HG02642 (cell line): ENCODE measurements at regions not wholly inside any gene's neighbourhood (a gene's known extent, or its start where the extent isn't known, plus 50 kb on each side); places are given as distances from the start of the nearest gene placed in this dataset.

Experiments
- ATAC-seq: cut with Tn5 transposase; IDR thresholded peaks from one replicate; pipeline ENCODE4 v1.9.1; 2021; ENCODE audit warnings: mild to moderate bottlenecking; ENCODE audit not compliant: unreplicated experiment, poor library complexity

GRCh38 chr11:71357414-71357813, 90.8 kb downstream of the DHCR7 start:
- ATAC-seq, result no peak

GRCh38 chr11:71356904-71357303, 91.3 kb downstream of the DHCR7 start:
- ATAC-seq, result no peak

- no peak for ATAC-seq
These were observed 91.8 kb downstream of the DHCR7 start for GRCh38 chr11:71356280-71356876.

- ATAC-seq, result no peak
These were observed 92.9 kb downstream of the DHCR7 start for GRCh38 chr11:71355281-71355680.

DNA sequence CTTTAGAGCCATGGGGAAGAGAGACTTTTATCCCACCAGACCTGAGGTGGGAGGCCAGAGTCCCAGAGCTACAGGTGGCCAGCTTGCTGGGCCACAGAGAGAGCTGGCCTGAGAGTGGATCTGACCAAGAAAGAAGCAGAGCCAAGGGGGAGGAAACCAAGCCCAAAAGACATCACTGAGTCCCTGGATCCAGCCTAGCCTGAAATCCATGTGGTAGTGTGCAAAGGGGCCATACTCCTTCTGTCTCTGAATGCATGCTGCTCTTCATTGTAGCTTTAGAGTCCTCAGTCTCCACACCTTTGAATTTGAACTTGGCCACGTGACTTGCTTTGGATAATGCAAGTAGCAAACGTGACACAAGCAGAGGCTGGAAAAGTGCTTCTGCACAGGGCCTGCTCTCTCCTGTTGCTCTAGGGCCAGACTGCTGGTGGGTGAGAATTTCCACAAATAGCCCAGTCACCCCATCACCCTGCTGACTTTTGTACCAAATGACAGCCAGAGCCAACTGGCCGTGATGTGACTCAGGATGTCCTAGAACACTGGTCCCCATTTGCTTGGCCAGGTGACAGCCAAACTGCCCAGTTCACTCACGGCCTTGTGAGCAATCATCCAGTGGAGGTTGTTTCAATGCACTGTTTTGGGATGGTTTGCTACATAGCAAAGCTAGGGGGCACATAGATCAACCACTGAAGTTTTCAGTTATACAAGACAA, 93.6 kb downstream of the DHCR7 start:
- ATAC-seq, result no peak

DNA sequence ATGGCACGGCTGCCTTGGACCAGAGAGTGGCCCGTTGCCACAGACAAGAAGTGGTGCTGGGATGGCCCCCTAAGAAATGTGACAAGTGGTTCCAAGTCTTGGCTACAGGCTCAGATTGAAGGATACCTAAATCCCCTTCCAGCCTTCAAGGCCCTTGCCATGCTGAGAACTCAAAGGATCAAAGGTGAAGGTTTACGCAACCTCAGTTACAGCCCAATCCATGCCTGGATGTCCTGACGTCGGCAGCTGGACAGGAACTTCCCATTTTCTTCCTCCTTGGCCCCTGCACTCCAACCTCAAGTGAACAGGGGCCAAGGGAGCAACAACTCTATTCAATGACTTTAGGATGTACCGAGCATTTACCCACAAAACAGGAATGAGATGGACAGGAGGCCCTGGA, 95.4 kb downstream of the DHCR7 start:
- no peak for ATAC-seq

DNA sequence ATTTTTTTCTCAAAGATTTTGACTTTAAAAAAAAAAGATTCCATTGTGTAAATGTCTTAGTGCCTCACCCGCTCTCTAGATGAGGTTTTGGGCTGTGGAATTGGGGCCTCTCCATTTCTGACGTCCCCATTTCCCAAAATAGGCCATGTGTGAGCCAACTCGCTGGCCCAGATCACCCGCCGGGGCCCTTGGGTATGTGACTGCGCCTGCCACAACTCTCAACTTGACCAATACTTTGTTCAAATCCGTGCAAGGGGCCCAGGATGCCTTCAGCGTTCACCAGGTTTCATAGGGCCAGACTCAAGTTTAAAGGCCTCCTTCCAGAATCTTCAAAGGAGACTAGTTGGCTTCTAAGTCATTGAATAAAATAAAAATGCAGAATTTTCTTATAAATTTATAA, 96.0 kb downstream of the DHCR7 start:
- ATAC-seq, result no peak

GRCh38 chr11:71349627-71350026, 97.2 kb upstream of the SHANK2 start:
- ATAC-seq, result no peak

DNA sequence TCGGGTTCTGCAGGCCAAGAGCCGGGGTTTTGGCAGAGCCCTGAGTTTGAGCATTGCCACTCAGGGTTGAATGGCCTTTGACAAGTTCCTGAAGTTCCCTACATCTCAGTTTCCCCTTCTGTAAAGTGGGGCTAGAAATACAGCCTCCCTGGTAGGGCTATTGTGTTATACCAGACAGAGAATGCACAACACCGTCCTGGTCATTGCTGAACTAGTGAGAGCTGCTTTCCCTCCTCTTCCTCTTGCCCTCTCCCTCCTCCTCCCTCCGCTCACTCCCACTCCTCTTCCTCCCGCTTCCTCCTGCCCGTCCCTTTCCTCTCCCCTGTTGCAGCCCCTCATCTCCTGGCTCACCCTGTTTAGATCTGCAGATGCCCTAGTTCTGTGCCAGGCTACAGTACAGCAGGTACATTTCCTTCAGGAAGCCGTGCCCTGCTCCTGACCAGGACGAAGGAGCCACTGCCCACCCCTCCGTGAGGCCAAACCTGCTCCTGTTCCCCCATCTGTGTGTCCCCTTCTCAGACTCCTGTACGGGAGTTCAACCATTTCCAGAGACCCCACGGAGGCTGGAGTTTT, 91.5 kb upstream of the SHANK2 start:
- no peak for ATAC-seq

GRCh38 chr11:71342951-71343827, 90.8 kb upstream of the SHANK2 start:
- no peak for ATAC-seq

DNA sequence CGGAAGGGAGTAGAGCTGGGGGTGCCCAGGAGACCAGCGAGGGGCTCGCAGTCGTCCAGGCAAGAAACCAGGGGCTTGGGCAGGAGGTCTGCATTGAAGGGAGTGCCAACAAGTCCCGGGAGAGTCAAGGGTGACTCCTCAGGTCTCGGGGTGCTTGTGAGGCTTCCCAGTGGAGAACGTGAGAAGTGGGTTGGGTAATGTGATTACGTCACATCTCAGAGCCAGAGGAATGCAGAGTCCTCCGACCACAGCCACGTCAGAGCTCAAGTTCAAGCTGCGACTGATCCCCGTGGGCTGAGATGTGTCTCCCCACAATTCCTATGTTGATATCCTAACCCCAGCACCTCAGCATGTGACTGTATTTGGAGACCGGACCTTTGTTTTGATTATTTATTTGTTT, 89.7 kb upstream of the SHANK2 start:
- no peak for ATAC-seq

- no peak for ATAC-seq
These were observed 89.2 kb upstream of the SHANK2 start for GRCh38 chr11:71341596-71341995.

DNA sequence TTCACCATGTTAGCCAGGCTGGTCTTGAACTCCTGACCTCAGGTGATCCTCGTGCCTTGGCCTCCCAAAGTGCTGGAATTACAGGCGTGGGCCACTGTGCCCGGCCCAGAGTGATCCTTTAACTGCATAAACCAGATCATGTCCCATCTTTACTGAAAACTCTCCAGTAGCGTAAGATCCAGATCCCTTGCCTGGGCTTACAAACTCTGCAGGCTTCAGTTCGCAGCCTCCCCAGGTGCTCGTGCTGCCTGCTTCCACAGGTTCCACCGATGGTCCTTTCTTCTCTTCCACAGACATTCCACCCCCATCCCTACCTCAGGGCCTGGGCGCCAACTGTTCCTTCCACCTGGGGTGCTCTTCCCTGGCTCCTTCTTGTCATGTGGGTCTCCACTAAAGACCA, 88.8 kb upstream of the SHANK2 start:
- ATAC-seq, result no peak

GRCh38 chr11:71340086-71340606, 87.8 kb upstream of the SHANK2 start:
- no peak for ATAC-seq

- ATAC-seq, result no peak
These were observed 87.1 kb upstream of the SHANK2 start for GRCh38 chr11:71339396-71339881.

GRCh38 chr11:71338801-71339395, 86.5 kb upstream of the SHANK2 start:
- no peak for ATAC-seq

DNA sequence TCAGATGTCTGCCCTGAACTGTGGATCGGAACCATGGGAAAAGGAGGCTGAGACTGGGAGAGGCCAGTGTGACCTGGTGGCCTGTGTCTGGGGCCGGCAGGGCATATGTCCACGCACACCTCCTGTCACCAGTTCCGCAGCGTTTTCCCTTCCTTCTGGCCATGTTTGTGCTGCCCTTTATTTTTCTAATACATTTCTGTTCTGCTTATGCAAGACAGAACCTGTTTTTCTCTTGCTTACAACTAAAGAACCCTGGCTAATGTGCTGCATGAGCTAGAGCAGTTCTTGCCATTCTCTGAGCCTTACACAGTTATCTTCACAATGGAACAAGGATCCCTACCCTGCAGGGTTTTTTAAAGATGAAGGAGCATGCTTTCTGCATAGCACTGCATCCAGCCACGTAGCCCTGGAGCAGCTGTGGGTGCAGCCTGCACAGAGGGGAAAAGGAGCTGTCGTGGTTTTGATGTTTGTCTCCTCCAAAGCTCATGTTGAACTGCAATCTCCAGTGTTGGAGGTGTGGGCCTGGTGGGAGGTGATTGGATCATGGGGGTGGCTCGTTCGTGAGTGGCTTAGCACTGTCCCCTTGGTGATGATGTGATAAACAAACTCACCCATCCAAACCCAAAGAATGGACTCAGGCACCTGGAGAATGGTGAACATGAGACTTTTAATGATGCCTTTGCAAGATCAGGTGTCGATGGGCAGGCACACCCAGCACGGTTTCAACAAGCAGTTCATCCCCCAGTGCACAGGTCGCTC, 84.8 kb upstream of the SHANK2 start:
- ATAC-seq, result no peak

DNA sequence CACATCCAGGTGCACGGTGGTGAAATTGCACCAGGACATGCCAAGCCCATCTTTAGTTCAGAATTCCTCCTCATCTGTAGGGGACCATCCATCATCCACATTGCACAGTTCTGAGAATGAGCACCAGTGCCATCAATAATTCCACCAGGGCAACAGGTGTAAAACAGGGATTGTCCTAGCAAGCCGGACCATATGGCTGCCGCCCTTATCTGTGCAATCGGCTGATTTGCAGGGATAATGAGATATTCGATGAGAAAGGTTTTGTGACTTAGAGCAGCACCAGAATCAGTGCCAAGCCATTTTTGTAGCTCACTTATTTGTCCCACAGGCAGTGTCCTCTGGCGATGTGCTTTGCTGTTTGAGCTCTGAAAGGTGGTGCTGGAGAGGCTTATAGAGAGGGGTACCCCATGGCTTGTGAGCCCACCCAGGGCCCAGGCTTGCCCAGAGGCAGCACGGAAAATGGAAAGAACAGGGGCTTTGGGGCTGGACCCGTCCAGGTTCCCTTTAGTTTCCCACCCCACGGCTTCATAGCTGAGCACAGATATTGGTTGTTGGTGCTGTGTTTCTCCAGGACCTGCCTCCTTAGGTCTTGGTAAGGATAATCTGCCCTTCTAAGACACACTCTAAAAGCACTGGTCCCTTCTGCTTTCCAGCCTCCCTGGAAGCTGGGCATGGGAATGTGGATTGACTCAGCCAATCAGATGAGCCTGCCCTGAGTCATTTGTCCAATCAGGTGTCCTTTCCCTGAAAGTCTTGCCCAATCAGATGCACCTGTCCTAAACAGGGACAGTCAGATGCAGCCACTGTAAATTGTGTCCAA, 84.0 kb upstream of the SHANK2 start:
- no peak for ATAC-seq

DNA sequence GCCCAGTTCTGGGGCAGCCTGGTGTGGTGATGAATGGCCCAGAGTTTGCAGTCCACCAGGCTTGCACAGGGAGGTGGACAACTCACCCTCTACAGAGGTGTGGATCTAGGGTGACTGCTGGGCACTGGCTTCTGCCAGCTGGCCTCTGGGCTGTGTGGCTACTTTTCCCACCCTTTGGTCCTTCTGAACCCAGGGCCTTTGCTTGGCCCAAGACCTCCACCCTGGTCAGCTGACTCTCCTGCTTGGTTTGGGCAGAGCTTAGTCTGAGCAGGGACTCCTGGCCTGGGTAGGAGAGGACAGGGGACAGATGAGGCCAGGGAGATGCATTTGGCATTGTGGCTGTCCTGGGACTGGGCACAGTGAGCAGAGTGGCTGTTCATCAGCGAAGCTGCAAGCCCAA, 83.0 kb upstream of the SHANK2 start:
- no peak for ATAC-seq
